Astrocyte (in vitro differentiated cells and primary cell): ENCODE measurements at regions not wholly inside any gene's neighbourhood (a gene's known extent, or its start where the extent isn't known, plus 50 kb on each side); places are given as distances from the start of the nearest gene placed in this dataset.

ENCODE experiments used
- DNase-seq: peaks from one replicate; pipeline ENCODE4 v3.0.0-alpha.2; 2010; ENCODE audit warnings: low read depth
- FAIRE-seq: peaks from 2 replicates; lab custom pipeline; 2011; peaks lifted over from hg19 to GRCh38; lab: Jason Lieb, UNC
- H2AFZ ChIP-seq: 2 replicates; pipeline ENCODE4 v1.6.0; 2012; ENCODE audit warnings: low read depth, low read length, inconsistent platforms
- H3K27ac ChIP-seq: 2 replicates; pipeline ENCODE4 v1.5.1; 2011; ENCODE audit warnings: low read depth, low read length, inconsistent platforms
- H3K27me3 ChIP-seq: 2 replicates; pipeline ENCODE4 v1.6.0; 2011; ENCODE audit warnings: low read length, inconsistent platforms; ENCODE audit not compliant: insufficient read depth
- H3K36me3 ChIP-seq: 2 replicates; pipeline ENCODE4 v1.5.1; 2011; ENCODE audit warnings: low read length, inconsistent platforms; ENCODE audit not compliant: insufficient read depth
- H3K4me1 ChIP-seq: 2 replicates; pipeline ENCODE4 v1.5.1; 2011; ENCODE audit warnings: low read length, inconsistent platforms; ENCODE audit not compliant: insufficient read depth
- H3K4me2 ChIP-seq: 2 replicates; pipeline ENCODE4 v1.6.0; 2012; ENCODE audit warnings: low read length, inconsistent platforms
- H3K4me3 ChIP-seq: 2 replicates; pipeline ENCODE4 v1.5.1; 2011; ENCODE audit warnings: low read depth, mild to moderate bottlenecking, low read length, inconsistent platforms; ENCODE audit not compliant: insufficient read depth
- H3K79me2 ChIP-seq: 2 replicates; pipeline ENCODE4 v1.6.0; 2012; ENCODE audit warnings: mild to moderate bottlenecking, low read length, inconsistent platforms; ENCODE audit not compliant: insufficient read depth
- H3K9ac ChIP-seq: 2 replicates; pipeline ENCODE4 v1.6.0; 2012; ENCODE audit warnings: mild to moderate bottlenecking, low read length, inconsistent platforms
- H3K9me3 ChIP-seq: 2 replicates; pipeline ENCODE4 v1.5.1; 2012; ENCODE audit warnings: low read depth, mild to moderate bottlenecking, low read length, inconsistent platforms; ENCODE audit not compliant: insufficient read depth
- H4K20me1 ChIP-seq: 2 replicates; pipeline ENCODE4 v1.6.0; 2012; ENCODE audit warnings: low read length, inconsistent platforms; ENCODE audit not compliant: insufficient read depth
- H3K27ac Mint-ChIP-seq: one replicate; pipeline ENCODE4 v1.8.0; 2021; ENCODE audit warnings: mild to moderate bottlenecking, mixed read lengths; ENCODE audit not compliant: unreplicated experiment
- H3K27me3 Mint-ChIP-seq: one replicate; pipeline ENCODE4 v1.8.0; 2021; ENCODE audit warnings: low read depth, mixed read lengths; ENCODE audit not compliant: unreplicated experiment
- H3K36me3 Mint-ChIP-seq: one replicate; pipeline ENCODE4 v1.8.0; 2021; ENCODE audit warnings: low read depth, mixed read lengths; ENCODE audit not compliant: unreplicated experiment
- H3K4me1 Mint-ChIP-seq: one replicate; pipeline ENCODE4 v1.8.0; 2021; ENCODE audit warnings: low read depth, mixed read lengths; ENCODE audit not compliant: unreplicated experiment
- H3K4me3 Mint-ChIP-seq: one replicate; pipeline ENCODE4 v1.8.0; 2021; ENCODE audit warnings: mild to moderate bottlenecking, moderate library complexity, mixed read lengths; ENCODE audit not compliant: unreplicated experiment
- H3K9me3 Mint-ChIP-seq: one replicate; pipeline ENCODE4 v1.8.0; 2021; ENCODE audit warnings: mild to moderate bottlenecking, mixed read lengths; ENCODE audit not compliant: unreplicated experiment
- EZH2 ChIP-seq: IDR thresholded peaks from 2 replicates; pipeline ENCODE4 v1.6.1; 2012; ENCODE audit warnings: mild to moderate bottlenecking, low read length, inconsistent platforms; ENCODE audit not compliant: insufficient read depth
- TF ChIP-seq, protein P1 (sequence below): IDR thresholded peaks from 2 replicates; pipeline ENCODE4 v1.5.1; 2011; ENCODE audit warnings: low read depth, mild to moderate bottlenecking, inconsistent platforms, low read length, moderate library complexity; ENCODE audit not compliant: insufficient read depth

GRCh38 chr11:112554586-112554985, 293.9 kb upstream of the PLET1 start:
- FAIRE-seq, result no peak
- no peak overlapping the region for H3K4me2 ChIP-seq
- H4K20me1 ChIP-seq, result no peaks in the 10 kb centered on the region
- Mint-ChIP-seq H3K27me3 (peaks cover 14% of the 10 kb centered on the region), H3K4me3 (no peak overlapping the region), H3K36me3 (no peaks in the 10 kb centered on the region), H3K27ac (no peak overlapping the region), H3K9me3 (peaks cover 3% of the 10 kb centered on the region), H3K4me1 (no peaks in the 10 kb centered on the region)
- H3K4me1 ChIP-seq, result peaks cover 12% of the 10 kb centered on the region
- no peaks in the 10 kb centered on the region for H3K9me3 ChIP-seq
- no peak overlapping the region for H3K4me3 ChIP-seq
- H2AFZ ChIP-seq, result no peak overlapping the region
- no peaks in the 10 kb centered on the region for H3K36me3 ChIP-seq
- TF ChIP-seq, protein P1, sequence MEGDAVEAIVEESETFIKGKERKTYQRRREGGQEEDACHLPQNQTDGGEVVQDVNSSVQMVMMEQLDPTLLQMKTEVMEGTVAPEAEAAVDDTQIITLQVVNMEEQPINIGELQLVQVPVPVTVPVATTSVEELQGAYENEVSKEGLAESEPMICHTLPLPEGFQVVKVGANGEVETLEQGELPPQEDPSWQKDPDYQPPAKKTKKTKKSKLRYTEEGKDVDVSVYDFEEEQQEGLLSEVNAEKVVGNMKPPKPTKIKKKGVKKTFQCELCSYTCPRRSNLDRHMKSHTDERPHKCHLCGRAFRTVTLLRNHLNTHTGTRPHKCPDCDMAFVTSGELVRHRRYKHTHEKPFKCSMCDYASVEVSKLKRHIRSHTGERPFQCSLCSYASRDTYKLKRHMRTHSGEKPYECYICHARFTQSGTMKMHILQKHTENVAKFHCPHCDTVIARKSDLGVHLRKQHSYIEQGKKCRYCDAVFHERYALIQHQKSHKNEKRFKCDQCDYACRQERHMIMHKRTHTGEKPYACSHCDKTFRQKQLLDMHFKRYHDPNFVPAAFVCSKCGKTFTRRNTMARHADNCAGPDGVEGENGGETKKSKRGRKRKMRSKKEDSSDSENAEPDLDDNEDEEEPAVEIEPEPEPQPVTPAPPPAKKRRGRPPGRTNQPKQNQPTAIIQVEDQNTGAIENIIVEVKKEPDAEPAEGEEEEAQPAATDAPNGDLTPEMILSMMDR, result no peak
- no peak for TF ChIP-seq EZH2
- no peak overlapping the region for H3K9ac ChIP-seq
- peaks cover 2% of the 10 kb centered on the region for H3K27me3 ChIP-seq
- no peaks in the 10 kb centered on the region for H3K79me2 ChIP-seq
- no peak for DNase-seq
- H3K27ac ChIP-seq, result no peak overlapping the region

DNA sequence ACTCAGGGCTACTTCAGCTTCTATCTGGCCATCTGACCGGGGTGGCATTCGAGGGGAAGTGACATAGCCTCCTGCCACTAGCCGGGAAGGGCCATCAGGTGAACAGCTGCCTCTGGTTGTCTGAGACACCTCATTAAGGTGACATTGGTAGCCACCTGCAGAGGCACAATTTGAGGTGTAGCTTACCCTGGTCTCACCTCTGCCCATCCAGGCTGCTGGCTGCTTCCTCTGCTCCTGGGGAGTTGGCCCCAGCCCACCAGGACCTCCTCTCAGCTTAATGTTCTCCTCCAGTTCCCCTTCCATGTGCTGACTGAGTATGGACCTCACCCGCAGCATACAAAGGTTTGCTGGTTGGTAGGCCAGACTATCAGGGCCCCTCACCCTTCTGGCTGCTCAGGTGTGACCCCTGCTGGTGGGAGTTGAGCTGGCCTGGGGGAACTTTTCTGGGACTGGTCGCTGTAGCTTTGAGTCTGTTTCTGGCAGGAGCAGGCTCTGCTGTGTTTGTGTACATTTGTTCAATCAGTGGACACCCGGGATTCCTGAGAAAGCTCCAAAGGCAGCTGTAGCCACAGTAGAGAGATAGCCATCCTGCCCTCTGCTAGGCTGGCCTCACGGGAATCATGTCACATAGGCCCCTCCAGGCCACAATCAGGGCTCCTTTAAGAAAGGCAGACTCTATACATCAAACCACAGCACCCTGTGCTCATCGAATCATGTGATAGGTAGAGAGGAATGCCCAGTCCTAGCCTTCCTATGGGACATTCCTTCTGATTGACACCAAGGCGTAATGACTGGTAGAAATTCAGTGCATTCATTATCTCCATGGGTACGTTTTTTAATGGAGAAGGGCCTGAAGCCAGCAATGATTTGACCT, 295.1 kb upstream of the PLET1 start:
- H3K4me2 ChIP-seq, result no peak overlapping the region
- Mint-ChIP-seq H3K9me3 (peaks cover 3% of the 10 kb centered on the region), H3K27ac (no peak overlapping the region), H3K27me3 (peaks cover 14% of the 10 kb centered on the region), H3K36me3 (no peaks in the 10 kb centered on the region), H3K4me1 (no peaks in the 10 kb centered on the region), H3K4me3 (no peak overlapping the region)
- DNase-seq, result peak; percentile 4
- no peaks in the 10 kb centered on the region for H3K36me3 ChIP-seq
- no peak overlapping the region for H2AFZ ChIP-seq
- H3K27me3 ChIP-seq, result peaks cover 2% of the 10 kb centered on the region
- TF ChIP-seq EZH2, result no peak
- TF ChIP-seq, protein P1, result peak; percentile 46
- H4K20me1 ChIP-seq, result no peaks in the 10 kb centered on the region
- FAIRE-seq, result no peak
- H3K4me3 ChIP-seq, result no peak overlapping the region
- no peaks in the 10 kb centered on the region for H3K9me3 ChIP-seq
- H3K9ac ChIP-seq, result no peak overlapping the region
- H3K79me2 ChIP-seq, result no peaks in the 10 kb centered on the region
- H3K4me1 ChIP-seq, result peaks cover 12% of the 10 kb centered on the region
- H3K27ac ChIP-seq, result no peak overlapping the region

GRCh38 chr11:112558691-112559090, 298.0 kb upstream of the PLET1 start:
- Histone ChIP-seq H3K4me2 (peak overlapping the region; percentile 12), H3K79me2 (no peaks in the 10 kb centered on the region), H3K27ac (peak overlapping the region; percentile 21), H2AFZ (peak overlapping the region; percentile 46), H3K4me1 (peaks cover 12% of the 10 kb centered on the region), H3K9me3 (no peaks in the 10 kb centered on the region), H3K36me3 (no peaks in the 10 kb centered on the region), H3K27me3 (no peaks in the 10 kb centered on the region), H3K4me3 (no peak overlapping the region), H3K9ac (no peak overlapping the region), H4K20me1 (no peaks in the 10 kb centered on the region)
- Mint-ChIP-seq H3K4me1 (no peaks in the 10 kb centered on the region), H3K27ac (no peak overlapping the region), H3K36me3 (no peaks in the 10 kb centered on the region), H3K4me3 (no peak overlapping the region), H3K27me3 (peaks cover 7% of the 10 kb centered on the region), H3K9me3 (peaks cover 3% of the 10 kb centered on the region)
- no peak for FAIRE-seq
- no peak for TF ChIP-seq EZH2
- TF ChIP-seq, protein P1, result no peak
- DNase-seq, result peak; percentile 59
